ENCODE measurements at regions not wholly inside any gene's neighbourhood (a gene's known extent, or its start where the extent isn't known, plus 50 kb on each side); places are given as distances from the start of the nearest gene placed in this dataset.

- TF ChIP-seq EZH2 (IDR thresholded peaks at IDR 0.05; ENCODE audit: insufficient read depth, poor library complexity, severe bottlenecking) (no peak), EZH2phosphoT487 (IDR thresholded peaks at IDR 0.05; ENCODE audit: insufficient read depth, low read depth) (no peak)
Observed at GRCh38 chr15:93789441-93789840, 441.9 kb upstream of the MCTP2 start.
